ENCODE measurements at regions not wholly inside any gene's neighbourhood (a gene's known extent, or its start where the extent isn't known, plus 50 kb on each side); places are given as distances from the start of the nearest gene placed in this dataset.

DNA sequence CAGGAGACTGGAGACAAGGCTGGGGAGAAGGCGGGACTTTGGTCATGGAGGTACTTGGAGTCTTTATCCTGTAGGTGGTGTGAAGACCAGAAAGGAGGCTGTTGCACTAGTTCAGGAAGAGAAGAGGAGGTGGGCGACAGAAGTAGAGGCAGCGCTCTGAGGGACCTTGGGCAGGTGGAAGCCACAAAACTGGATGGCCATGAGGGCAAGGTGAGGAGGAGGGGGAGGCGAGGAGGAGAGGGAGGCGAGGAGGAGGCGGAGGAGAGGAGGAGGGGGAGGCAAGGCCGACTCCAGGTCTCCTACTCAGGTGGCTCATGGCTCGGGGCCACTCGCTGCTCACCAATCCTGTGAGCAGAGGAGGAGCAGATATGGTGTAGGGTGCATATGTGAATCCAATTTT, 125.6 kb downstream of the RPLP1 start:
- TF ChIP-seq, protein P1, sequence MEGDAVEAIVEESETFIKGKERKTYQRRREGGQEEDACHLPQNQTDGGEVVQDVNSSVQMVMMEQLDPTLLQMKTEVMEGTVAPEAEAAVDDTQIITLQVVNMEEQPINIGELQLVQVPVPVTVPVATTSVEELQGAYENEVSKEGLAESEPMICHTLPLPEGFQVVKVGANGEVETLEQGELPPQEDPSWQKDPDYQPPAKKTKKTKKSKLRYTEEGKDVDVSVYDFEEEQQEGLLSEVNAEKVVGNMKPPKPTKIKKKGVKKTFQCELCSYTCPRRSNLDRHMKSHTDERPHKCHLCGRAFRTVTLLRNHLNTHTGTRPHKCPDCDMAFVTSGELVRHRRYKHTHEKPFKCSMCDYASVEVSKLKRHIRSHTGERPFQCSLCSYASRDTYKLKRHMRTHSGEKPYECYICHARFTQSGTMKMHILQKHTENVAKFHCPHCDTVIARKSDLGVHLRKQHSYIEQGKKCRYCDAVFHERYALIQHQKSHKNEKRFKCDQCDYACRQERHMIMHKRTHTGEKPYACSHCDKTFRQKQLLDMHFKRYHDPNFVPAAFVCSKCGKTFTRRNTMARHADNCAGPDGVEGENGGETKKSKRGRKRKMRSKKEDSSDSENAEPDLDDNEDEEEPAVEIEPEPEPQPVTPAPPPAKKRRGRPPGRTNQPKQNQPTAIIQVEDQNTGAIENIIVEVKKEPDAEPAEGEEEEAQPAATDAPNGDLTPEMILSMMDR (conservative IDR thresholded peaks at IDR 0.05; ENCODE audit: low read length): no peak
- TF ChIP-seq EZH2phosphoT487 (IDR thresholded peaks at IDR 0.05; ENCODE audit: borderline replicate concordance, low read depth, low read length): no peak
